SK-N-SH treated with all-trans-retinoic acid at 6 μM for 48 hours (cell line): ENCODE measurements at regions not wholly inside any gene's neighbourhood (a gene's known extent, or its start where the extent isn't known, plus 50 kb on each side); places are given as distances from the start of the nearest gene placed in this dataset.

Experiments used
- ARNTL ChIP-seq: fragments of 450-650 bp; formaldehyde crosslinking; IDR thresholded peaks from 2 replicates; pipeline ENCODE4 v1.5.0; 2020; ENCODE audit warnings: low read depth, mild to moderate bottlenecking, moderate library complexity, borderline replicate concordance
- BACH2 ChIP-seq: fragments of 250-450 bp; sonication (Bioruptor Pico); IDR thresholded peaks from 2 replicates; pipeline ENCODE4 v1.9.0; 2021; ENCODE audit warnings: mild to moderate bottlenecking, borderline replicate concordance
- GLIS3 ChIP-seq: fragments of 250-450 bp; sonication (Bioruptor Pico); IDR thresholded peaks from 2 replicates; pipeline ENCODE4 v1.5.0; 2020; ENCODE audit warnings: mild to moderate bottlenecking, moderate library complexity
- ISL1 ChIP-seq: fragments of 250-450 bp; sonication (Bioruptor Pico); IDR thresholded peaks from 2 replicates; pipeline ENCODE4 v2.1.2; 2022; ENCODE audit warnings: mild to moderate bottlenecking, moderate library complexity
- PATZ1 ChIP-seq: fragments of 250-450 bp; sonication (Bioruptor Pico); IDR thresholded peaks from 2 replicates; pipeline ENCODE4 v1.8.0; 2020; ENCODE audit warnings: mild to moderate bottlenecking, moderate library complexity, borderline replicate concordance
- PPARA ChIP-seq: fragments of 250-450 bp; sonication (Bioruptor Pico); IDR thresholded peaks from 2 replicates; pipeline ENCODE4 v1.5.0; 2020; ENCODE audit warnings: mild to moderate bottlenecking, borderline replicate concordance
- RARB ChIP-seq: fragments of 250-450 bp; sonication (Bioruptor Pico); IDR thresholded peaks from 2 replicates; pipeline ENCODE4 v1.8.0; 2021; ENCODE audit warnings: mild to moderate bottlenecking, moderate library complexity
- TCF4 ChIP-seq: fragments of 250-450 bp; sonication (Bioruptor Pico); IDR thresholded peaks from 2 replicates; pipeline ENCODE4 v1.8.0; 2021; ENCODE audit warnings: mild to moderate bottlenecking, moderate library complexity, borderline replicate concordance
- TOX ChIP-seq: fragments of 250-450 bp; sonication (Bioruptor Pico); IDR thresholded peaks from 2 replicates; pipeline ENCODE4 v1.8.0; 2021; ENCODE audit warnings: mild to moderate bottlenecking, moderate library complexity, borderline replicate concordance
- TSHZ2 ChIP-seq: fragments of 250-450 bp; sonication (Bioruptor Pico); IDR thresholded peaks from 2 replicates; pipeline ENCODE4 v1.5.0; 2020; ENCODE audit warnings: mild to moderate bottlenecking, moderate library complexity
- ZFP3 ChIP-seq: fragments of 250-450 bp; sonication (Bioruptor Pico); IDR thresholded peaks from 2 replicates; pipeline ENCODE4 v1.5.0; 2020; ENCODE audit warnings: mild to moderate bottlenecking, moderate library complexity

DNA sequence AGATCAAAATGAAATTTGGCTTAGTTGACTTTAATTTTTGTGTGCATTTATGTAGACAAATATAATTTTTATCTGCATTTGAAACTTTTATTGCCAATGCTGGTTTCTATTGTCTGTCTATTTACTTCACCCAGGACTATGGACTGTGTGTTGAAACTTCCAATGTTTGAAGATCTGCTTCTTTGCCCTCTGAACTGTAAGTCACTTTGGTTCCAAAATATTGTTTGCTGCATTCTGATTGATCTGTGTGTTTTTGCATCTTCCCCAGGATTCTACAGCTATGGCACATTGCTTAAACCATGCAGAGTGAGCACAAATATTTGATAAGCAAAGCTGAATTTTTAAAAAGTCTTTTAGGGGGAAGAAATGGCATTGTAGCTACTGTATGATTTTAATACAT lies 131.0 kb upstream of the SOX5 start:
- TF ChIP-seq TCF4 (CRISPR knock-in tag), result no peak
- no peak for TF ChIP-seq GLIS3 (CRISPR knock-in tag)
- TF ChIP-seq ISL1 (CRISPR knock-in tag), result no peak
- TF ChIP-seq PPARA (CRISPR knock-in tag), result no peak
- no peak for TF ChIP-seq PATZ1 (CRISPR knock-in tag)
- no peak for TF ChIP-seq TOX
- no peak for TF ChIP-seq BACH2 (CRISPR knock-in tag)
- TF ChIP-seq ZFP3 (CRISPR knock-in tag), result no peak
- no peak for TF ChIP-seq RARB (CRISPR knock-in tag)
- no peak for TF ChIP-seq ARNTL
- TF ChIP-seq TSHZ2, result no peak
